ENCODE measurements at regions not wholly inside any gene's neighbourhood (a gene's known extent, or its start where the extent isn't known, plus 50 kb on each side); places are given as distances from the start of the nearest gene placed in this dataset.

DNA sequence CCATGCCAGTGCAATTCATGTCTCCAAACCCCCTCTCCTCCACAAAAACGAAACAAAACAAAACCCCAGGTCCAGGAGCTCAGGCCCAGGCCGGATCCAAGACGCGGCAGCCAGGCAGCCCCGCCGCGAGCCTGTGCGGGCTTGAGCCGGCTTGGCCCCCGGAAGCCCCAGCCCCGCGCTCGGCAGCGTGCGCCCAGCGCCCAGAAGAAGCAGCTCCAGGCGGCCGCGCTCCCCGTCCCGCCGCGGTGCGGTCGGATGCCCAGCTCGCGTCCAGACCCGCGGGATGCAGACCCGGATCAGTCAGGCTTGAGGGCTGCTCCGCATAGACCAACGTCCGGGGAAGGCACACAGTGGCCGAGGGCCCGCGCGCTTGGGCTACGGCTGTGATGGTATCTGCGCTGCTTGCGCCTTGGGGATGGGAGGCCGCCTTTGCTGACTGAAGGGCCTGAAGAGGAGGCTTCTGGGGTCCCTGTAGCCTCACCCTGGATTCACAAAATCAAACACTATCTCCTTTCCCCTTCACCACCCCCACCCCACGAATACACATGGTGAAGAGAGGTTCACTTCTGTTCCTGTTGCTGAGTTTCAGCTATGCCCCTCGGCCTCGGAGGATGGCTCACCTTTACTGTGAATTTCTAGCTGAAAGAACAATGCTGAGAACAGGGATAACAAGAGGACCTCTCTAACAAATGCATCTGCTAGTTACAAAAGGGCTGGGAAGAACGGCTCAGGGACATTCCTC, 79.9 kb upstream of the EN2 start:
- Histone ChIP-seq H3K36me3 (ENCODE audit: control insufficient read depth, insufficient read depth, low read length) (no peaks in the 10 kb centered on the region), H3K4me2 (ENCODE audit: insufficient read depth, low read length) (no peak overlapping the region), H3K4me1 (replicated peaks in 1 of 2; ENCODE audit: control insufficient read depth in 2 of 2, insufficient read depth in 2 of 2, low read length in 2 of 2) (peaks cover 0 to 27% of the 10 kb centered on the region in 2 experiments; a peak in 1 of 5 replicates), H3K79me2 (ENCODE audit: control insufficient read depth, insufficient read depth, low read length) (no peaks in the 10 kb centered on the region), H4K20me1 (replicated peaks; ENCODE audit: control insufficient read depth, insufficient read depth, low read length) (peaks cover 16% of the 10 kb centered on the region; the same call in 1 of the 2 replicates), H3K4me3 (no peak overlapping the region), H3K27me3 (ENCODE audit: control insufficient read depth in 2 of 2, insufficient read depth in 2 of 2, low read length in 2 of 2) (peaks cover 83 to 86% of the 10 kb centered on the region in 2 experiments), H3K9me1 (ENCODE audit: control insufficient read depth, insufficient read depth, low read length) (no peaks in the 10 kb centered on the region), H3K9ac (ENCODE audit: insufficient read depth in 1 of 2, low read depth in 2 of 2, low read length in 2 of 2) (no peak overlapping the region), H3K9me3 (replicated peaks; ENCODE audit: control insufficient read depth, insufficient read depth, low read depth, low read length) (no peaks in the 10 kb centered on the region), H2AFZ (ENCODE audit: low read depth, low read length) (no peak overlapping the region), H3K27ac (ENCODE audit: extremely low read depth, low read depth, low read length) (no peak overlapping the region)
- 3% methylated on average over 45 of the region's 45 CpGs for WGBS (ENCODE audit: insufficient coverage, low coverage, missing lambda C conversion rate)
- BruUV-seq (replicated peaks): no TSS peak
- POLR2A ChIA-PET: interaction anchor here (1.3 kb wide), 1 partner anchor 9 kb away, joined by 5 read pairs; no protein-coding TSS in a partner anchor
- FAIRE-seq (no peak), ATAC-seq (no peak), DNase-seq (ENCODE audit: extremely low read depth in 1 of 4, low spot score in 3 of 4) (no peak)
- in situ Hi-C loops (cut with MboI) (loop anchor here (25.0 kb wide), 1 partner anchor 384 kb away; no protein-coding TSS in a partner anchor), intact Hi-C loops (cut with micrococcal nuclease) (no loop called here)
- CTCF ChIA-PET (ENCODE audit: low intra/inter-chr PET ratio): no interaction called here
- no peak for TF ChIP-seq NRF1 (conservative IDR thresholded peaks at IDR 0.05 in 1 of 2, IDR thresholded peaks at IDR 0.05 in 1 of 2)
- no peak for TF ChIP-seq ZBED1 (IDR thresholded peaks at IDR 0.05)
- TF ChIP-seq ILK (tag; IDR thresholded peaks at IDR 0.05; ENCODE audit: borderline replicate concordance, low read depth): no peak
- no peak for TF ChIP-seq L3MBTL2 (IDR thresholded peaks at IDR 0.05)
- no peak for TF ChIP-seq TBL1XR1 (IDR thresholded peaks at IDR 0.05; ENCODE audit: low read length in 2 of 2)
- TF ChIP-seq FOSL1 (tag; conservative IDR thresholded peaks at IDR 0.05): no peak
- TF ChIP-seq GTF2A2 (tag; IDR thresholded peaks at IDR 0.05): no peak
- peak; percentile 83; the same call in 1 of the 2 replicates for TF ChIP-seq NFATC3 (IDR thresholded peaks at IDR 0.05)
- TF ChIP-seq SMARCA4 (IDR thresholded peaks at IDR 0.05): no peak
- TF ChIP-seq UBTF (IDR thresholded peaks at IDR 0.05; ENCODE audit: borderline replicate concordance in 1 of 2, low read depth in 2 of 2, low read length in 2 of 2): peak; percentile 43 to 58; a peak in 1 of 4 replicates
- no peak for TF ChIP-seq ZNF277 (CRISPR knock-in tag; IDR thresholded peaks at IDR 0.05; ENCODE audit: borderline replicate concordance)
- TF ChIP-seq KLF10 (CRISPR knock-in tag; IDR thresholded peaks at IDR 0.05): no peak
- TF ChIP-seq, protein P1, sequence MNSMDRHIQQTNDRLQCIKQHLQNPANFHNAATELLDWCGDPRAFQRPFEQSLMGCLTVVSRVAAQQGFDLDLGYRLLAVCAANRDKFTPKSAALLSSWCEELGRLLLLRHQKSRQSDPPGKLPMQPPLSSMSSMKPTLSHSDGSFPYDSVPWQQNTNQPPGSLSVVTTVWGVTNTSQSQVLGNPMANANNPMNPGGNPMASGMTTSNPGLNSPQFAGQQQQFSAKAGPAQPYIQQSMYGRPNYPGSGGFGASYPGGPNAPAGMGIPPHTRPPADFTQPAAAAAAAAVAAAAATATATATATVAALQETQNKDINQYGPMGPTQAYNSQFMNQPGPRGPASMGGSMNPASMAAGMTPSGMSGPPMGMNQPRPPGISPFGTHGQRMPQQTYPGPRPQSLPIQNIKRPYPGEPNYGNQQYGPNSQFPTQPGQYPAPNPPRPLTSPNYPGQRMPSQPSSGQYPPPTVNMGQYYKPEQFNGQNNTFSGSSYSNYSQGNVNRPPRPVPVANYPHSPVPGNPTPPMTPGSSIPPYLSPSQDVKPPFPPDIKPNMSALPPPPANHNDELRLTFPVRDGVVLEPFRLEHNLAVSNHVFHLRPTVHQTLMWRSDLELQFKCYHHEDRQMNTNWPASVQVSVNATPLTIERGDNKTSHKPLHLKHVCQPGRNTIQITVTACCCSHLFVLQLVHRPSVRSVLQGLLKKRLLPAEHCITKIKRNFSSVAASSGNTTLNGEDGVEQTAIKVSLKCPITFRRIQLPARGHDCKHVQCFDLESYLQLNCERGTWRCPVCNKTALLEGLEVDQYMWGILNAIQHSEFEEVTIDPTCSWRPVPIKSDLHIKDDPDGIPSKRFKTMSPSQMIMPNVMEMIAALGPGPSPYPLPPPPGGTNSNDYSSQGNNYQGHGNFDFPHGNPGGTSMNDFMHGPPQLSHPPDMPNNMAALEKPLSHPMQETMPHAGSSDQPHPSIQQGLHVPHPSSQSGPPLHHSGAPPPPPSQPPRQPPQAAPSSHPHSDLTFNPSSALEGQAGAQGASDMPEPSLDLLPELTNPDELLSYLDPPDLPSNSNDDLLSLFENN (IDR thresholded peaks at IDR 0.05; ENCODE audit: low read depth in 2 of 2, low read length in 2 of 2): no peak

Data from K562 (cell line).